WTC11 (cell line): ENCODE measurements at regions not wholly inside any gene's neighbourhood (a gene's known extent, or its start where the extent isn't known, plus 50 kb on each side); places are given as distances from the start of the nearest gene placed in this dataset.

Experiments
- ATAC-seq: fragments of 200-7000 bp; cut with Tn5 transposase; 2 replicates; pipeline ENCODE4 v1.10.0; 2021; ENCODE audit warnings: mild to moderate bottlenecking, moderate library complexity
- CTCF ChIA-PET: fragments of 300-600 bp; sonication (Branson Sonifier 250); formaldehyde crosslinking; loops from one replicate; lab custom pipeline; 2021; ENCODE audit warnings: antibody characterized with exemption; lab: Charles Lee
- POLR2A ChIA-PET: fragments of 350-600 bp; sonication (Branson Sonifier 250); formaldehyde crosslinking; loops from one replicate; lab custom pipeline; 2021; ENCODE audit warnings: antibody characterized with exemption; lab: Charles Lee
- DNase-seq: peaks from one replicate; pipeline ENCODE4 v3.0.0; 2021; ENCODE audit warnings: low spot score
- H3K27ac Mint-ChIP-seq: 2 replicates; pipeline ENCODE4 v1.8.0; 2021; ENCODE audit warnings: mixed read lengths
- H3K27me3 Mint-ChIP-seq: 2 replicates; pipeline ENCODE4 v1.8.0; 2021; ENCODE audit warnings: low read depth, mild to moderate bottlenecking, moderate library complexity, mixed read lengths
- H3K36me3 Mint-ChIP-seq: 2 replicates; pipeline ENCODE4 v1.8.0; 2021; ENCODE audit warnings: mixed read lengths
- H3K4me1 Mint-ChIP-seq: 2 replicates; pipeline ENCODE4 v1.8.0; 2022; ENCODE audit warnings: mixed read lengths
- H3K4me3 Mint-ChIP-seq: 2 replicates; pipeline ENCODE4 v1.8.0; 2021; ENCODE audit warnings: mild to moderate bottlenecking, moderate library complexity, mixed read lengths
- H3K9me3 Mint-ChIP-seq: 2 replicates; pipeline ENCODE4 v1.8.0; 2021; ENCODE audit warnings: mixed read lengths
- PRRX2 ChIP-seq: fragments of 250-450 bp; sonication (Bioruptor Pico); IDR thresholded peaks from 2 replicates; pipeline ENCODE4 v1.8.0; 2021; ENCODE audit warnings: mild to moderate bottlenecking
- SOX15 ChIP-seq: fragments of 250-450 bp; sonication (Bioruptor Pico); IDR thresholded peaks from 2 replicates; pipeline ENCODE4 v1.9.0; 2021; ENCODE audit warnings: mild to moderate bottlenecking
- TP53 ChIP-seq: sonication (generic); formaldehyde crosslinking; IDR thresholded peaks from 2 replicates; pipeline ENCODE4 v1.8.1; 2023; ENCODE audit warnings: mild to moderate bottlenecking, missing genetic modification reagents
- ZNF423 ChIP-seq: fragments of 250-450 bp; sonication (Bioruptor Pico); IDR thresholded peaks from 2 replicates; pipeline ENCODE4 v2.1.2; 2022; ENCODE audit warnings: mild to moderate bottlenecking, moderate library complexity
- TF ChIP-seq, protein P1 (sequence below): sonication (generic); formaldehyde crosslinking; IDR thresholded peaks from 2 replicates; pipeline ENCODE4 v1.8.0; 2023; ENCODE audit warnings: mild to moderate bottlenecking, missing genetic modification reagents
- TF ChIP-seq, protein P2 (sequence below): fragments of 200-600 bp; IDR thresholded peaks from 2 replicates; pipeline ENCODE4 v1.8.0; 2022; ENCODE audit warnings: antibody characterized with exemption
- TF ChIP-seq, protein P3 (sequence below): fragments of 250-450 bp; sonication (Bioruptor Pico); IDR thresholded peaks from 2 replicates; pipeline ENCODE4 v1.9.0; 2021; ENCODE audit warnings: mild to moderate bottlenecking, borderline replicate concordance
- TF ChIP-seq, protein P4 (sequence below): fragments of 250-450 bp; sonication (Bioruptor Pico); conservative IDR thresholded peaks from 2 replicates; pipeline ENCODE4 v1.9.0; 2021; ENCODE audit warnings: mild to moderate bottlenecking
- TF ChIP-seq, protein P5 (sequence below): fragments of 250-450 bp; sonication (Bioruptor Pico); IDR thresholded peaks from 2 replicates; pipeline ENCODE4 v2.1.2; 2022; ENCODE audit warnings: mild to moderate bottlenecking, moderate library complexity
- TF ChIP-seq, protein P6 (sequence below): sonication (generic); formaldehyde crosslinking; IDR thresholded peaks from 2 replicates; pipeline ENCODE4 v1.8.0; 2022; ENCODE audit warnings: missing genetic modification reagents
- TF ChIP-seq, protein P7 (sequence below): sonication (generic); formaldehyde crosslinking; IDR thresholded peaks from 2 replicates; pipeline ENCODE4 v1.8.0; 2022; ENCODE audit warnings: mild to moderate bottlenecking, missing genetic modification reagents

DNA sequence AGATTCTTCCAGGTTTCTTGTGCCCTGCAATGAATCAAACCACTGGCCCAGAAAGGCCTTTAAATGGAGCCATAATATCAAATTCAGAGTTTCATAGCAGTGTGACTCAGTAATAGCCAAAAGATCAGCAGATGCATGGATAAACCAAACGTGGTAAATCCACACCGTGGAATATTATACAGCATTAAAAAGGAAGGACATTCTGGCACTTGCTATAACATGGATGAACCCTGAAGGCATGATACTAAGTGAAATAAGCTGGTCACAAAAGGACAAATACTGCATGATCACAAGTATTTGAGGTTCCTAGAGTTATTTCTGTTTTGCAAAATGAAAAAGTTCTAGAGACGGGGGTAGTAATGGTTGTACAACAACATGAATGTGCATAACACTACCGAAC, 140.1 kb downstream of the TOMM20 start:
- TF ChIP-seq, protein P1, sequence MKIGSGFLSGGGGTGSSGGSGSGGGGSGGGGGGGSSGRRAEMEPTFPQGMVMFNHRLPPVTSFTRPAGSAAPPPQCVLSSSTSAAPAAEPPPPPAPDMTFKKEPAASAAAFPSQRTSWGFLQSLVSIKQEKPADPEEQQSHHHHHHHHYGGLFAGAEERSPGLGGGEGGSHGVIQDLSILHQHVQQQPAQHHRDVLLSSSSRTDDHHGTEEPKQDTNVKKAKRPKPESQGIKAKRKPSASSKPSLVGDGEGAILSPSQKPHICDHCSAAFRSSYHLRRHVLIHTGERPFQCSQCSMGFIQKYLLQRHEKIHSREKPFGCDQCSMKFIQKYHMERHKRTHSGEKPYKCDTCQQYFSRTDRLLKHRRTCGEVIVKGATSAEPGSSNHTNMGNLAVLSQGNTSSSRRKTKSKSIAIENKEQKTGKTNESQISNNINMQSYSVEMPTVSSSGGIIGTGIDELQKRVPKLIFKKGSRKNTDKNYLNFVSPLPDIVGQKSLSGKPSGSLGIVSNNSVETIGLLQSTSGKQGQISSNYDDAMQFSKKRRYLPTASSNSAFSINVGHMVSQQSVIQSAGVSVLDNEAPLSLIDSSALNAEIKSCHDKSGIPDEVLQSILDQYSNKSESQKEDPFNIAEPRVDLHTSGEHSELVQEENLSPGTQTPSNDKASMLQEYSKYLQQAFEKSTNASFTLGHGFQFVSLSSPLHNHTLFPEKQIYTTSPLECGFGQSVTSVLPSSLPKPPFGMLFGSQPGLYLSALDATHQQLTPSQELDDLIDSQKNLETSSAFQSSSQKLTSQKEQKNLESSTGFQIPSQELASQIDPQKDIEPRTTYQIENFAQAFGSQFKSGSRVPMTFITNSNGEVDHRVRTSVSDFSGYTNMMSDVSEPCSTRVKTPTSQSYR (CRISPR knock-in tag) = no peak
- TF ChIP-seq ZNF423 (CRISPR knock-in tag) (no peak), SOX15 (CRISPR knock-in tag) (no peak)
- no peak overlapping the region for H3K4me3 Mint-ChIP-seq
- CTCF ChIA-PET = no interaction called here

DNA sequence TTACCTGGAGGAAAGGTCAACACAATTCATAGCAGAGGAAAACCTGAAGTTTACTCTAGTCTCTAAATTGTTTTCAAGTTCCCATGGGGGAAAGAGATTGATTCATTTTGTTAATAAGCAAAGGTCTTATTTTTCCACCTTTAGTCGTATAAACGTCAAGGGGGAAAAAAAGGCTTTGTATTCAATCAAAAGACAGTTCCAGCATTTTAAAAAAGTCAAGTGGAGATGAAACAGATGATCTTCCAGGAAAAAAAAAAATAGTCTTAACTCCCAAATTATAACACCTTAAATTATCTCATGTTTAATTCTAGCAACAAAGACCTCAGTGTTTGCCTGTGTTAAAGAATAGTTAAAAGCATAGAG, 140.5 kb downstream of the TOMM20 start:
- H3K36me3 Mint-ChIP-seq = no peaks in the 10 kb centered on the region
- H3K9me3 Mint-ChIP-seq = peaks cover 4% of the 10 kb centered on the region; the same call in 1 of the 2 replicates
- no peaks in the 10 kb centered on the region for H3K27me3 Mint-ChIP-seq
- H3K4me3 Mint-ChIP-seq = no peak overlapping the region
- no peak for ATAC-seq
- ChIA-PET CTCF (no interaction called here), POLR2A (no interaction called here)
- DNase-seq = no peak
- H3K4me1 Mint-ChIP-seq = peaks cover 33% of the 10 kb centered on the region
- TF ChIP-seq, protein P2, sequence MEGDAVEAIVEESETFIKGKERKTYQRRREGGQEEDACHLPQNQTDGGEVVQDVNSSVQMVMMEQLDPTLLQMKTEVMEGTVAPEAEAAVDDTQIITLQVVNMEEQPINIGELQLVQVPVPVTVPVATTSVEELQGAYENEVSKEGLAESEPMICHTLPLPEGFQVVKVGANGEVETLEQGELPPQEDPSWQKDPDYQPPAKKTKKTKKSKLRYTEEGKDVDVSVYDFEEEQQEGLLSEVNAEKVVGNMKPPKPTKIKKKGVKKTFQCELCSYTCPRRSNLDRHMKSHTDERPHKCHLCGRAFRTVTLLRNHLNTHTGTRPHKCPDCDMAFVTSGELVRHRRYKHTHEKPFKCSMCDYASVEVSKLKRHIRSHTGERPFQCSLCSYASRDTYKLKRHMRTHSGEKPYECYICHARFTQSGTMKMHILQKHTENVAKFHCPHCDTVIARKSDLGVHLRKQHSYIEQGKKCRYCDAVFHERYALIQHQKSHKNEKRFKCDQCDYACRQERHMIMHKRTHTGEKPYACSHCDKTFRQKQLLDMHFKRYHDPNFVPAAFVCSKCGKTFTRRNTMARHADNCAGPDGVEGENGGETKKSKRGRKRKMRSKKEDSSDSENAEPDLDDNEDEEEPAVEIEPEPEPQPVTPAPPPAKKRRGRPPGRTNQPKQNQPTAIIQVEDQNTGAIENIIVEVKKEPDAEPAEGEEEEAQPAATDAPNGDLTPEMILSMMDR = no peak
- TF ChIP-seq, protein P3, sequence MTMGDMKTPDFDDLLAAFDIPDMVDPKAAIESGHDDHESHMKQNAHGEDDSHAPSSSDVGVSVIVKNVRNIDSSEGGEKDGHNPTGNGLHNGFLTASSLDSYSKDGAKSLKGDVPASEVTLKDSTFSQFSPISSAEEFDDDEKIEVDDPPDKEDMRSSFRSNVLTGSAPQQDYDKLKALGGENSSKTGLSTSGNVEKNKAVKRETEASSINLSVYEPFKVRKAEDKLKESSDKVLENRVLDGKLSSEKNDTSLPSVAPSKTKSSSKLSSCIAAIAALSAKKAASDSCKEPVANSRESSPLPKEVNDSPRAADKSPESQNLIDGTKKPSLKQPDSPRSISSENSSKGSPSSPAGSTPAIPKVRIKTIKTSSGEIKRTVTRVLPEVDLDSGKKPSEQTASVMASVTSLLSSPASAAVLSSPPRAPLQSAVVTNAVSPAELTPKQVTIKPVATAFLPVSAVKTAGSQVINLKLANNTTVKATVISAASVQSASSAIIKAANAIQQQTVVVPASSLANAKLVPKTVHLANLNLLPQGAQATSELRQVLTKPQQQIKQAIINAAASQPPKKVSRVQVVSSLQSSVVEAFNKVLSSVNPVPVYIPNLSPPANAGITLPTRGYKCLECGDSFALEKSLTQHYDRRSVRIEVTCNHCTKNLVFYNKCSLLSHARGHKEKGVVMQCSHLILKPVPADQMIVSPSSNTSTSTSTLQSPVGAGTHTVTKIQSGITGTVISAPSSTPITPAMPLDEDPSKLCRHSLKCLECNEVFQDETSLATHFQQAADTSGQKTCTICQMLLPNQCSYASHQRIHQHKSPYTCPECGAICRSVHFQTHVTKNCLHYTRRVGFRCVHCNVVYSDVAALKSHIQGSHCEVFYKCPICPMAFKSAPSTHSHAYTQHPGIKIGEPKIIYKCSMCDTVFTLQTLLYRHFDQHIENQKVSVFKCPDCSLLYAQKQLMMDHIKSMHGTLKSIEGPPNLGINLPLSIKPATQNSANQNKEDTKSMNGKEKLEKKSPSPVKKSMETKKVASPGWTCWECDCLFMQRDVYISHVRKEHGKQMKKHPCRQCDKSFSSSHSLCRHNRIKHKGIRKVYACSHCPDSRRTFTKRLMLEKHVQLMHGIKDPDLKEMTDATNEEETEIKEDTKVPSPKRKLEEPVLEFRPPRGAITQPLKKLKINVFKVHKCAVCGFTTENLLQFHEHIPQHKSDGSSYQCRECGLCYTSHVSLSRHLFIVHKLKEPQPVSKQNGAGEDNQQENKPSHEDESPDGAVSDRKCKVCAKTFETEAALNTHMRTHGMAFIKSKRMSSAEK = no peak
- TF ChIP-seq ZNF423 (CRISPR knock-in tag) (no peak), TP53 (CRISPR knock-in tag) (no peak), PRRX2 (no peak)
- TF ChIP-seq, protein P4, sequence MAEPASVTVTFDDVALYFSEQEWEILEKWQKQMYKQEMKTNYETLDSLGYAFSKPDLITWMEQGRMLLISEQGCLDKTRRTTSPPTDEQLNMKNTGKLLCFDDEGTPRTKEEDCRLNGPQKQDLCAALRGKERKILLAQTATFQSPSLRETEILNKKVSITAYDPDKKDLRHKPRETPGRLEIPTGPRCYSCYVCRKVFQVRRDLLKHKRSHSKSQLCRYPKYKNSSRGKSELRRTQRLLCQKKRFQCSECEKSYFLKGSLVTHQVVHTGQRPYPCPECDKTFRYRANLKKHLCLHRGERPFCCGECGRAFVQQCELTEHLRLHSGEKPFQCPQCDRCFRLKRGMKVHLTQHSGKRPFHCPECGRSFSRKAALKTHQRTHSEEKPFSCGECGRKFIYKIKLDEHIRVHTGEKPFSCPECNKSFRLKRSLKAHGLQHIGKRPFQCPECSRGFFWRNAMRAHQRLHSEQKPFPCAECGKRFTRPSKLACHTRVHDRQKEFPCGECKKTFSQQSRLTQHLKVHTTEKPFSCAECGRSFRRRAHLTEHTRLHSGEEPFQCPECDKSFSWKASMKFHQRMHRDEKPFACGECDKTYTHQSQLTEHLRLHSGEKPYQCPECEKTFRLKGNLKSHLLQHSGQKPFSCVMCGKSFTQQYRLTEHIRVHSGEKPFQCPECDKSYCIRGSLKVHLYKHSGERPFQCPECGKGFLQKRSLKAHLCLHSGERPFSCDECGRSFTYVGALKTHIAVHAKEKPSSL (CRISPR knock-in tag) = no peak
- TF ChIP-seq, protein P5, sequence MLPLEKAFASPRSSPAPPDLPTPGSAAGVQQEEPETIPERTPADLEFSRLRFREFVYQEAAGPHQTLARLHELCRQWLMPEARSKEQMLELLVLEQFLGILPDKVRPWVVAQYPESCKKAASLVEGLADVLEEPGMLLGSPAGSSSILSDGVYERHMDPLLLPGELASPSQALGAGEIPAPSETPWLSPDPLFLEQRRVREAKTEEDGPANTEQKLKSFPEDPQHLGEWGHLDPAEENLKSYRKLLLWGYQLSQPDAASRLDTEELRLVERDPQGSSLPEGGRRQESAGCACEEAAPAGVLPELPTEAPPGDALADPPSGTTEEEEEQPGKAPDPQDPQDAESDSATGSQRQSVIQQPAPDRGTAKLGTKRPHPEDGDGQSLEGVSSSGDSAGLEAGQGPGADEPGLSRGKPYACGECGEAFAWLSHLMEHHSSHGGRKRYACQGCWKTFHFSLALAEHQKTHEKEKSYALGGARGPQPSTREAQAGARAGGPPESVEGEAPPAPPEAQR = no peak
- TF ChIP-seq, protein P6, sequence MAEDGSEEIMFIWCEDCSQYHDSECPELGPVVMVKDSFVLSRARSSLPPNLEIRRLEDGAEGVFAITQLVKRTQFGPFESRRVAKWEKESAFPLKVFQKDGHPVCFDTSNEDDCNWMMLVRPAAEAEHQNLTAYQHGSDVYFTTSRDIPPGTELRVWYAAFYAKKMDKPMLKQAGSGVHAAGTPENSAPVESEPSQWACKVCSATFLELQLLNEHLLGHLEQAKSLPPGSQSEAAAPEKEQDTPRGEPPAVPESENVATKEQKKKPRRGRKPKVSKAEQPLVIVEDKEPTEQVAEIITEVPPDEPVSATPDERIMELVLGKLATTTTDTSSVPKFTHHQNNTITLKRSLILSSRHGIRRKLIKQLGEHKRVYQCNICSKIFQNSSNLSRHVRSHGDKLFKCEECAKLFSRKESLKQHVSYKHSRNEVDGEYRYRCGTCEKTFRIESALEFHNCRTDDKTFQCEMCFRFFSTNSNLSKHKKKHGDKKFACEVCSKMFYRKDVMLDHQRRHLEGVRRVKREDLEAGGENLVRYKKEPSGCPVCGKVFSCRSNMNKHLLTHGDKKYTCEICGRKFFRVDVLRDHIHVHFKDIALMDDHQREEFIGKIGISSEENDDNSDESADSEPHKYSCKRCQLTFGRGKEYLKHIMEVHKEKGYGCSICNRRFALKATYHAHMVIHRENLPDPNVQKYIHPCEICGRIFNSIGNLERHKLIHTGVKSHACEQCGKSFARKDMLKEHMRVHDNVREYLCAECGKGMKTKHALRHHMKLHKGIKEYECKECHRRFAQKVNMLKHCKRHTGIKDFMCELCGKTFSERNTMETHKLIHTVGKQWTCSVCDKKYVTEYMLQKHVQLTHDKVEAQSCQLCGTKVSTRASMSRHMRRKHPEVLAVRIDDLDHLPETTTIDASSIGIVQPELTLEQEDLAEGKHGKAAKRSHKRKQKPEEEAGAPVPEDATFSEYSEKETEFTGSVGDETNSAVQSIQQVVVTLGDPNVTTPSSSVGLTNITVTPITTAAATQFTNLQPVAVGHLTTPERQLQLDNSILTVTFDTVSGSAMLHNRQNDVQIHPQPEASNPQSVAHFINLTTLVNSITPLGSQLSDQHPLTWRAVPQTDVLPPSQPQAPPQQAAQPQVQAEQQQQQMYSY (CRISPR knock-in tag) = no peak
- TF ChIP-seq, protein P7, sequence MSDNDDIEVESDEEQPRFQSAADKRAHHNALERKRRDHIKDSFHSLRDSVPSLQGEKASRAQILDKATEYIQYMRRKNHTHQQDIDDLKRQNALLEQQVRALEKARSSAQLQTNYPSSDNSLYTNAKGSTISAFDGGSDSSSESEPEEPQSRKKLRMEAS (CRISPR knock-in tag) = no peak
- H3K27ac Mint-ChIP-seq = peak overlapping the region; percentile 94

More for the DNA sequence above, 140.1 kb downstream of the TOMM20 start:
- ATAC-seq = no peak
- H3K27me3 Mint-ChIP-seq = no peaks in the 10 kb centered on the region
- H3K27ac Mint-ChIP-seq = 0 out of 2 replicates have a peak overlapping the region, but pooled peaks have one; percentile 94
- POLR2A ChIA-PET = no interaction called here
- peaks cover 32% of the 10 kb centered on the region for H3K4me1 Mint-ChIP-seq
- peaks cover 4% of the 10 kb centered on the region; the same call in 1 of the 2 replicates for H3K9me3 Mint-ChIP-seq
- no peaks in the 10 kb centered on the region for H3K36me3 Mint-ChIP-seq
- DNase-seq = no peak
